Central memory CD4-positive, alpha-beta T cell (primary cell): ENCODE measurements at regions not wholly inside any gene's neighbourhood (a gene's known extent, or its start where the extent isn't known, plus 50 kb on each side); places are given as distances from the start of the nearest gene placed in this dataset.
A peak's percentile ranks its signal among the peaks of the same experiment; 100 is the strongest.
"Not testable (repeated sequence)": the region's sequence is repeated elsewhere in the genome, so short reads cannot be mapped to it uniquely, and the experiment has no call there.

ENCODE experiments used
- DNase-seq: peaks from one replicate; pipeline ENCODE4 v3.0.0; 2022

DNA sequence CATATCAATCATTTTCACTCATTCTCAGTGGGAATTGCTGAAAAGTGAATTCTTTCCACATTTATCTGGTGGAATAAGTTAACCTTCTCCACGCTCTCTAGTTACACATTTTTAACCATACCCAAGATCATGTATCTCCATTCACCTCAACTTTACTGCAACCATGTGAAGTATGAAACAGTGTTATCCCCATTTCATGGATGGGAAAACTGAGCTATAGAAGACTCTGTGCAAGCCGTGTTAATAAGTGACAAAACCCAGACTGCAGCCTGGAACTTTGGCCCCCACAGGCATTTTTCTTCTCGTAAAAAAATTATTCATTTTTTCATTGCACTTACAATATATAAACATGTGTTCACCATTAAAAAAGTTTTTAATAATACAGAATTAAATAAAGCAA, 82.4 kb upstream of the CCND2 start:
- DNase-seq: no peak

DNA sequence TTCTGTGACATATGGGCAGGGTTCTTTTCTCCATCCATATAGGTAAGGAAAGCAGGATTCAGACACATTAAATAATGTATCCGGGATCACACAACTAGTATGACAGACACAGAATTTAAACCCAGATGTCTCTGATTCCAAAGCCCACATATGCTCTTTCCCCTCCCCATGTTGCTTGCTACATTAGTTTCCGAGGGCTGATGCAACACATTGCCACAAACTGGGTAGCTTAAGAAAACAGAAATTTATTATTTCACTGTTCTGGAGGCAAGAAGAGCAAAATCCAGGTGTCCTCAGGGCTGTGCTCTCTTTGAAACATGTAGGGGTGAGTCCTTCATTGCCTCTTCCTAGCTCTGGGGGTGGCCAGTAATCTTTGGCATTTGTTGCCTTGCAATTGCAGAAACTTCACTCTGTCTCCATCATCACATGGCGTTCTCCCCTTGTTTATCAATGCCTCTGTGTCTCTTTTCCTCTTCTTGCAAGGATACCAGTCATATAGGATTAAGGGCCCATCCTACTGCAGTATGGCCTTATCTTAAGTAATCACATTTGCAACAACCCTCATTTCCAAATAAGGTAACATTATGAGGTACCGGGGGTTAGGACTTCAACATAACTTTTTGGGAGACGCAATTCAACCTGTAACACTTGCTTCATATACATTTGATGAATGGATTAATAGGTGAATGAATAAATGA, 83.0 kb upstream of the CCND2 start:
- no peak for DNase-seq

DNA sequence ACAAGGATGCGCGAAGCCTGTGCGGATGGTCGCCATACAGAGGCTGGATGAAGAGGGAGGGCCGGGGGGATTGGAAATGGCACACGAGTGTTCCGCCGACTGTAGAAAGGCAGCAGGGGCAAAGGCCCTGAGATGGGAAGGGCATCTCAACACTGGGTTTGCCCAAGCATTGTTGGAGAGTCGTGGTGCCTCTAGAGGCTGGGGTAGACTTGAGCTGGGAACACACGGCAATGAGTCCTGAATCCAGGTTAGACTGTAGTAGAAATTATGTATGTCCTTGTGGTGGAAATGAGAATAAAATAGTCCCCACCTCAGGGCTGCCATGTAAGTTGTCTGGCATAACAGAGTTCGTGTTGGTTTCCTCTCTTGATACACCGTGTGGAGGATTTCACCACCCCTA, 83.8 kb upstream of the CCND2 start:
- DNase-seq: no peak

DNA sequence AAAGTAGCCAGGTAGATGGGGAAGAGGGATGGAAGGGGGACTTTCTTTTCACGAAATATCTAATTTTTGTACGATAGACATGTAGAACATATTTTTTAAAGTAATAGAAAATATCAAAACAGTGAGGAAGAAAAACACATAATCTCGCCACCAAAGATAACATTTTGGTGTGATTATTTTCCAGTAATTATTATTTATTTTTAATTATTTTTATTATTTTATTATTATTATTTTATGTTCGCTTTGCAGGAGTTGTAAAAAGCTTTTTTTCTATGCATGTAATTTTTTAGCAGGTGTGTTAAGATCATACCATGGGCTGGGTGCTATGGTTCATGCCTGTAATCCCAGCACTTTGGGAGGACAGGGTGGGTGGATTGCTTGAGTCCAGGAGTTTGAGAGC, 85.6 kb upstream of the CCND2 start:
- DNase-seq: no peak

DNA sequence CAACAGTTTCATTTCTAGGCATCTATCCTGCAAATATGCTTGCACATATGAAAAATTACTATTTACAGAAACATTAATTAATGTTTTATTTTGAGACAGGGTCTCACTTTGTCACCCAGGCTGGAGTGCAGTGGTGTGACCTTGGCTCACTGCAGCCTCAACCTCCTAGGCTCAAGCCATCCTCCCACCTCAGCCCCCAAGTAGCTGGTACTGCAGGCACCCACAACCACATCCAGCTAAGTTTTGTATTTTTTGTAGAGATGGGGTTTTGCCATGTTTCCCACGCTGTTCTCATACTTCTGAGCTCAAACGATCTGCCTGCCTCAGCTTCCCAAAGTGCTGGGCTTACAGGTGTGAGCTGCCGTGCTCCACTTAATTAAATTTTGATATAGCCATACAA, 86.2 kb upstream of the CCND2 start:
- DNase-seq: not testable (repeated sequence)

DNA sequence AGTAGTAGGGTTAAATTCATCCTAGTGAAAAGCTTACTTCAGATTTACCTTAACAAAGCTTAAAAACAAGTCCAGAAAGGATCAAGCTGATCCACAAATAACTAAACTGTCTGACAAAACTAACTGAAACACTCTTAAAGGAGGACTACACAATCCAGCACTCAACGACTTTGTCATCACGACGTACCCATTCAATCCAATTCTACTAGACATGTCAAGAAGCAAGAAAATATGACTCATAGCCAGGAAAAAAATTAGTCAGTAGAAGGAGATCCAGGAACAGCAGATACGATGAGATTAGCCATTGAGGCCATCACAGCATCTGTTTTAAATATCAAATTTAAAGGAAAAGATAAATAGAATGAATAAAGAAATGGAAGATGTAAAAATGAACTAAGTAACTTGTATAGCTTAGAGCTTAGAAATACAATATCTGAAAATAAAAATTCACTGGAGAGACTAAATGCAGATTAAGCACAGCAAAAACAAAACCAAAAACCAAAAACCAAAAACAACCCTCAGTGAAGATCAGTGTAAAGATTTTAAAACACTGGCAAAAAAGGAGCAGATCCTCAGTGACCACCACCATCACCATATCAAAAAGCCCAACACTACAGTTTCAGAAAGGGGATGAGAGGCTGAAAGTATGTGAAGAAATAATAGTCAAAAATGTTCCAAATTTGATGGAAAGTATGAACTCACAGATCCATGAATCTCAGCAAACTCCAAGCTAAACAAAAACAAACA, 95.0 kb upstream of the CCND2 start:
- no peak for DNase-seq

DNA sequence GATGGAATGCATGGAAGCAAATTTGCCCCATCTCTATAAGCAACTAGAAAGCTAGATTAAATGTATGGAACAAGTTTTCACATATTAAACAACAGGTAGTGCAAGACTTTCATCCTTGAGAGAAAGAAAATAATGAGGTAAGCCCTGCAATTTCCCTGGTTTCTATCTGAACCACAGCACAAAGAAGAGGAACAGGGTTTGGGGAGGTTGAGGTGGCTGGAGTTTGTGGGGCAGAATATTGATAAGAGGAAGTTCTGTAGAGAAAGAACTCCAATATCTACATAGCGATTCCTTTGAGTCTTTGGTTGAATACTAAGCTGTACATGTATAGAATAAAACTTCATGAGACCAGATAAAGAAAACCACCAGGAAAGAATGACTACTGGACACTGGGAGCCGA, 96.3 kb upstream of the CCND2 start:
- no peak for DNase-seq

DNA sequence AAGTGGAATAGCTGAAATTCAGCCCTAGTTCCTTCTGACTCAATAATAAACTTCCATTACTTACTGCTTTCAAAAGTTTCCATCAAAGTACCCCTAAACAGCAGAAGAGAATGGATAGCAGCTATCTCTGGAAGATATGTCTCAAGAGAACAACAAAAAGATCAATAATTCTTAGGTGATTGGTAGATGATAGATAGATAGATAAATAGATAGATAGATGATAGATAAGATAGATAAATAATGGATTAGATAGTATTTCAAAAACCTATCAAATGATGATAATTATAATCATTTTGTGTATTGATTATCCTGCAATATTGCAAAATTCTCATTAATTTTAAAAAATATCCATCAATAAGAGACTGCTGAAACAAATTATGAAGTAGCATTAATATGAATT, 97.4 kb upstream of the CCND2 start:
- no peak for DNase-seq

DNA sequence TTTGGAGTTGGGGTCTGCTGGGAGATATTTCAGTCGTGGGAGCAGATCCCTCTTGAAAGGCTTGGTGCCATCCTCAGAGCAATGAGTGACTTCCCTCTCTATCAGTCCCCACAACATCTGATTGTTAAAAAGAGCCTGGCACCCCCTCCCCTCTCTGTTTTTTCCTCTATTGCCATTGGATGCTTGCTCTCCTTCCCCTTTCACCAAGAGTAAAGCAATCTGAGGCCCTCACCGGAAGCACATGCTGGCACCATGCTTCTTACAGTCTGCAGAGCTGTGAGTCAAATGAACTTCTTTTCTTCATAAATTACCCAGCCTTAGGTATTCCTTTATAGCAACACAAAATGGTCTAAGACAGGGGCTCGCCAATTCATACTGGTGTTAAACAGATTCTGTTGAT, 99.1 kb upstream of the CCND2 start:
- no peak for DNase-seq

DNA sequence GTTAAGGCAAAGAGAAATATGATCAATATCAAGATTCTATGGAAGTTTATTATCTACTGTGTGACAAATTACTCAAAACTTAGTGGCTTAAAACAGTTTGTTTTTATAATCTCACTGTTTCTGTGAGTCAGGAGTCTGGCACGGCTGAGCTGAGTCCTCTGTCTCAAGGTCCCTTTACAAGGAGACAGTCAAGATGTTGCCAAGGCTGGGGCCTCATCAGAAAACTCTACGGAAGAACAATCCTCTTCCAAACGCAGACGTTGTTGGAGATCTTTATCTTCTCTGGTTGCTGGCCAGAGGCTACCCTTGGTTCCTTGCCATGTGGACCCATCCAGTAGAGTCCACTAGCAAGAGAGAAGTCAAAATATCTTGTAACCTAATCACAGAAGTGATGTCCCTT, 100.6 kb upstream of the CCND2 start:
- no peak for DNase-seq

DNA sequence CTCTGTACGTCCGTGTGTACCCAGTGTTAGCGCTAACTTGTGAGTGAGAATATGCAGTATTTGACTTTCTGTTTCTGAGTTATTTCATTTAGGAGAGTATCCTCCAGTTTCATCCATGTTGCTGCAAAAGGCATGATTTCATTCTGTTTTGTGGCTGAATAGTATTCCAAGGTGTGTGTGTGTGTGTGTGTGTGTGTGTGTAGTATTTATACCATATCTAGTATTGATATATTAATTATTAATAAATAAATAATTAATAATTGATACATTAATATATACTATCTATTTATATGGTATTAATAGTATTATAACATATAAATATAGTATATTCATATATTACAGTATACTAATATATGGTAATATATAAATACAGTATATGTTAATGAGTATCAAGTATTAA, 101.8 kb upstream of the CCND2 start:
- no peak for DNase-seq

DNA sequence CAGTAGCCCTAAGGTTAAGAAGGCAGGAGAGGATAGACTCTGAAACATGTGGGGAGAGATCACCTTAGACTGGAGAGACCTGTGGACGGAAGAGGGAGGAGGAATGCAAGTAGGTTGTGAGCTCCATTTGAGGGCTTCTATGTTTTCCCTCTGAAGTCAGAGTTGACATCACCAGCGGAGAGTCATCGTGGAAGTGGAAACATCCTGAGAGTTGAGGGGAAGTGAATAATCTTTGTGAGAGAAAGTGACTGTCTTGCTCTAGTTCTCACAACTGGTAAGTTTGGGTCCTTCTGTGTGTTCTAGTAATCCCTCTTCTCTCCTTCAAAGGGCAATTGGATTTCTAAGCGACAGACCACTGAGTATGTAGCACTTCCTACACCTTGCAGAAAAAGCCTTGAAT, 103.6 kb upstream of the CCND2 start:
- no peak for DNase-seq

DNA sequence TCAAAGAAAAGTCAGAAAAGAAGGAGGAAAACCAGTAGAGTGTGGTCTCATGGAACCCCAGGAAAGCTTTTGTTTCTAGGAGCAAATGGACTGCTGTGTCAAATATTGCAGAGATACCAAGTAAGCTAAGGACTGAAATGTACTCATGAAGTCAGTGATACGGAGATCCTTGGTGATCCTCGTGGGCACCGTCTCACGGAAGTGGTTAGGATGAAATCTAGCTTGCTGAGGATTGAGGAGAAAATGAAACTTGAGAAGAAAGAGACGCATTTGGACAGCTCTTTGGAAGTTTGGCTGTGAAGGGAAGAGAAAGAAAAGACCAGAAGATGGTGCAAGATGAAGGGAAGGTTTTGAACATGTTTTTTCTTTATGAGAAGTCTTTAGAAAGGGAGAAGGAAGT, 104.0 kb upstream of the CCND2 start:
- no peak for DNase-seq

DNA sequence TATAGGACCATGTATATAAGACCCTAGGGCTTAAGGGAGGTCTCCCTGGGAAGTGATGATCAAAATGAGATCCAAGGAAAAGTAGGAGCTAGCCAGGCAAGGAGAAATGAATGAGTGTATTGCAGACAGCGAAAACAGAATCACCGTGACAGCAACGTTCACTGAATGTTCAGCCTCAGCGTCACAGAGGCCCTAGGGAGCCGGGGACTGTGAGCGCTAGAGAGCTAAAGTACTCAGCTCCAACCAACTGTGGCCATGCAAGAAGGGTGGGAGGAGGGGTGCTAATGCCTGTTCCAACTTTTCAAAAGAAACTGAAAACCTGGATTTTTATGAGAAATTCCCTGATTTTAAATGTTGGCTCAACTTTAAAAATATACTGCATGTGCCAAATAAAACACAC, 105.5 kb upstream of the CCND2 start:
- no peak for DNase-seq

DNA sequence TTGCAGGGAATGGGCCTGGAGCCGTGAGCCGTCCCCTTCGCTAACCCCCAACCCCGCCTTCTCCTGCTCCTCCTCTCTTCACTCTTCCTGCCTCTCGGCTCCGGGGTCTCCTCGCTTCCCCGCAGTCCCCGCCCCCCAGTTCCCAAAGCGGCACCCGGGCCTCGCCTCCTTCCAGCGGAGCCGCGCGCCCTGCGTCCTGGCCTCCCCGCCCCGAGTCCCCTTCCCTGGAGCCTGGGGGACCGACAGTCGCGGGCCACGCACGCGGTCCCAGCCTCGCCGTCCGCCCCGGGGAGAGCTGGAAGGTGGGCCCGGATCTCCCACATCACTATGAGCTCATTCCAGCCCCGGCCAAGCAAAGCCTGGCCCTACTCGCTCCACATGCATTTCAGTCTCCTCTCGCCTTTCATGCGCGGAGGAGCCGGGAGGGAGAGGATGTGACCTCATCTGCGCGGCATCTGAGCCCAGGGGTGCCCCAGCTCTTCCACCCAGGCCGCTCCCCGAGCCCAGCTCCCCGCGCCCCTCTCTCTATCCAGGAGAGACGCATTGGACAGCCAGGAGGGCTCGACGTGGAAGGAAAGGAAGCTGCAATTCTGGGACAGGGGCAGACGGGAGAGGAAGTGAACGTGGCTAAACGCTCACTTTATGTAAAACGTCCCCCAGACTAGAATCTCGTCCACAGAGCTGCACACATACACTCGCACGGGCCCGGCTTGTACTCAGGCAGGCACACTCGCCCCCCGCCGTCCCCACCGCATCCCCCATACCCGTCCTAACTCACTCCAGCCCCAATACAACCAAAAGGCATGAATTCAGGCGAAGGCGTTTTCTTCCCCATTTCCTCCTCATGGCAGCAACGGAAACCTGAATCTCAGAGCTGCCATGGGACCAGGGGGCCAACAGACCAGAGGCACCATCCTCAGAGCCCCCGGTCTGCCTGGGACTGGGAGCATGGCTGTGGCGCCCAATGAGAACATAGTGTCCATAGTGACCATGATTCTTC, 108.7 kb upstream of the CCND2 start:
- peak; percentile 49 for DNase-seq

DNA sequence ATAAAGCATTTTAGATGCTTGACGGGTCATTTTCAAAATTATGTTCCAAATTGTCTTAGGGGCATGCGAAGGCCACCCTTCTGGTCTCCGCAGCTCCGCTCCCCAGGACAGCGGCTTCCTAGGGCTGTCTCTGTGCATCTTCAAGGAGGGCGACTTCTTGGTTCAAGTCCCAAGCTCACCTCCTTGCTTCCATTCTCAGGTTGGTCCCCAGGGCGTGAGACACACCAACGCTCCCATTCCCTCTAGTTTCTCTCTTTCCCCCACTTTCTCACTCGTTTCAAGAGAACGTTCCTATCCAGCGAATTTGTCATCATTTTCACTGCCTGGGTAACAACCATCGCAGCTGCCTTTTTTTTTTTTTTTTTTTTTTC, 109.4 kb upstream of the CCND2 start:
- DNase-seq: no peak

DNA sequence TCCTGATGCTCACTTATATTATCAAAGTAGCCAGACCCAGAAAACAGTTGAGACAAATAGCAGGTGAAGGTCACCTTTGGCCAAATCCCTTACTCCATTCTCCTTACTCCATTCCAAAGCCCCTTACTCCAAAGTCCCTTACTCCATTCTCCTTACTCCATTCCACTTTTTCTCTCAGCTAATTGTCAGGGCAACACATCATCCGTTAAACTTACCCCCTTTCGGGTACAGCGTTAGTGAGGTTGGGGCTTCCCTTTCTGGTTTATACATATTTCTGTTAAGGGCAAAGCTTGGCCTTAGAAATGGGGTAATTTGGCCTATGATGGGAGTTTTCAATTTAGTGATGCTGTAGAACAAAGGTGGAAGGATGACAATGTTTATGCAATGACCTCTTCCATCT, 111.8 kb upstream of the CCND2 start:
- no peak for DNase-seq

DNA sequence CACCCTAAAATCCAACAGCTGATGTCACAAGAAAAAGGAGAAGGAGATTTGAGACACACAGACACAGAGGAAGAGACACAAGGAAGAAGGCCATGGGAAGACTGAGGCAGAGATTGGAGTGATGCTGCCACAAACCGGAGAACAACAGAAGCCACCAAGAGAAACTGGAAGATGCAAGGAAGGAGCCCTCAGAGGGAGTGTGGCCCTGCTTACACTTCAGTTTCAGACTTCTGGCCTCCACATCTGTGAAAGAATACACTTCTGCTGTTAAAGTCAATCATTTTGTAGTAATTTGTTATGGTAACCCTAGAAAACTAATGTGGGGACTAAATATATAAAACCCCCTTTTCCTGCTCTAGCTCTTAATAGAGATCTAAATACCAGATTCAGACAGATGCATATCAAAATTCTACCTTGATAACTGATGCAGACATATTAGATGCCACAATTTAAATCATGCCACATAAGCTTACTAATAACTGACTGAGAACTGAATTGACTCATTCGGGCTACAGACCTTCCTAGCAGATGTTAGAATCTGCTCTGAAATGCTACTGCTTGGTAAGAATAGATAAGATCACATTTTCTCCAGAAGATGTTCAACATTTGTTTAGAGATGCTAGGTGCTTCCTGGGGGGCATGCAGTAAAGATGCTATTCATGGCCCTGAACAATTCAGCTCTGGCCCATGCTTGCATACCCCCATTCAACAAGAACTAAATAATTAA, 113.1 kb upstream of the CCND2 start:
- DNase-seq: no peak

DNA sequence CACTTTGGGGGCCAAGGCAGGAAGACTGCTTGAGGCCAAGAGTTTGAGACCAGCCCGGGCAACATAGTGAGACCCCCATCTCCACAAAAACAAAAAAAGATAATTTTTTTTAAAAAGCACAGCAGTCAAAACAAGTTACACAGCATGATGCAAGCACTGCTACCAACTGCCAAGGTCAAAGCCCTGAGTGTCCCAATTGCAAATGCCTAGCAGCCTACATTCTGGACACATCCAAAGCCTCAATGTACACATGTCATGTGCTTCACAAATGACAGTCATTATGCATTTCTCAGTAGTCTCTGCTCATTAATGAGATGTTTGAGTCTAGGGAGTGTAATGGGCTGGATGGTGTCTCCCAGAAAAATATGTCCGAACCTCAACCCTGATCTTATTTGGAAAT, 113.7 kb upstream of the CCND2 start:
- DNase-seq: no peak

DNA sequence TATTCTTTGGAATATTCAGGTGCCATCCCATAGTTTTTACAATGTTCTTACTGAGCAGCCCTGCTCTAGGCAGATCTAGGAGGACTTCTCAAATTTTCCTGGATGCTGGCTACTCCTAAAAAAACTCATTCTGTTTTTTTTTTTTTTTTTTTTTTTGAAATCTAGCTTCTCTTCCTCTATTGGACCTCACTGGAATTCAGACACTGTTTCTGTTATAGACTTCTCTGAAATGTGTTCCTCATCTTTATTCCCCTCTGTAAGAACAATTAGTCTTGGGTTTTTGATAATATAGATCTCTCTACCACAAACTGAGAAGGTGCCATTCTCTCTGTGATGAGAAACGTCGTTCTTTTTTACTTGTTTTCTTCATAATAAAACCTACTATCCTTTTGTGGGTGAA, 115.3 kb upstream of the CCND2 start:
- DNase-seq: no peak

DNA sequence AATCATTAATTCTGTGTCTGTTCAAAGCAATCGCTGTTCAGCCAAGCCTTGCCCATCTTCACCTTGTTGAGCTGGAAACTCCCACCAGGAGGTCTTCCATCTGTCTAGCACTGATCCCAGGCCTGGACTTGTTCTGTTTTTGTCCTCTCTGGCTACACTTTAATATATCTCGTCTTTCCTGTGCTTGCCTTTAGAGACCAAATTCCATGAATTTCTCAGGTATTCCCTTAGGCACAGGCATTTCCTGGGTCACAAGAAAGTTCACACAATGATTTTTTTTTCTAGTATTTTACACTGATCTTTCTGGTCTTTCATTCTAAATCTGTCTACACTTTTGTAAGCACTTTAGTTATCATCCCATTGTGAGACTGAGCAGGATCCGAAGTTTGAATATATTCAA, 116.4 kb upstream of the CCND2 start:
- no peak for DNase-seq

DNA sequence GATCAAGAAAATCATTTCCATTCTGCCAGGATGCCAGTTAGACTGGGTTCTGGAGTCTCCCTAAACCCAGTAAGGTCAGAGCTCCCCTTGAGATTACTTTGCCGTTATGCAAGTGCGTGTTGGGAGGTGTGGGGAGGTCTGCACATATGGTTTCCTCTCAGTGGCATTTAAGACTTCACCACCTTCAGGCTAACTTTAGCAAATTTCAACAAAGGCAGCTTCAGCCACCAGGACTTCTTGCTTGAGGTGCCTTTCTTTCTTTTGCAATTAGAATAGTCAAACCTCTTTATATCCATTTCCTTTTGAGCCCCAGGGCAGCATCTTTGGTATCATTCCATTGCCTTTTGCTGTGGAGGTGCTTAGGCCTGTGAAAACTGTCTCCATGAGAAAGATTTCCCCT, 117.2 kb upstream of the CCND2 start:
- no peak for DNase-seq

DNA sequence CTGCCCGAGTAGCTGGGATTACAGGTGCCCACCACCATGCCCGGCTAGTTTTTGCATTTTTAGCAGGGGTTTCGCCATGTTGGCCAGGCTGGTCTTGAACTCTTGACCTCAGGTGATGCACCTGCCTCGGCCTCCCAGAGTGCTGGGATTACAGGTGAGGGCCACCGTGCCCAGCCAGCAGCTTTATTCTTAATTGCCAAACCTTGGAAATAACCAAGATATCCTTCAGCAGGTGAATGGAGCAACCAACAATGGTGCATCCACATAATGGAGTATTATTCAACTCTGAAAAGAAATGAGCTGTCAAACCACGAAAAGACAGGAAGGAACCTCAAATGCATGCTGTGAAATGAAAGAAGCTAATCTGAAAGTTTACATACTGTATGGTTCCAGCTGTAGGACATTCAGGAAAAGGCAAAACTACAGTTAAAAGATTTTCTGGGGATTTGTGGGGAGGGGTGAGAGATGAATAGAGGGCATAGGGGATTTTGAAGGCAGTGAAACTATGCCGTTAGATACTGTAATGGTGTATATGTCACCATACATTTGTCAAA, 118.8 kb upstream of the CCND2 start:
- no peak for DNase-seq
